Mesenchymal stem cell (in vitro differentiated cells and primary cell): ENCODE measurements at regions not wholly inside any gene's neighbourhood (a gene's known extent, or its start where the extent isn't known, plus 50 kb on each side); places are given as distances from the start of the nearest gene placed in this dataset.
A peak's percentile ranks its signal among the peaks of the same experiment; 100 is the strongest.

Experiments used
- DNase-seq: peaks from one replicate; pipeline ENCODE4 v3.0.0-alpha.2; 2013
- H2AFZ ChIP-seq: one replicate; pipeline ENCODE4 v1.6.1; 2013; ENCODE audit warnings: low read depth, mild to moderate bottlenecking, control low read depth, inconsistent platforms, low read length, moderate library complexity
- H2AK5ac ChIP-seq: 2 replicates; pipeline ENCODE4 v1.6.1; 2013; ENCODE audit warnings: low read length, moderate library complexity, mild to moderate bottlenecking, inconsistent platforms; ENCODE audit not compliant: severe bottlenecking
- H2BK120ac ChIP-seq: one replicate; pipeline ENCODE4 v1.6.1; 2013; ENCODE audit warnings: low read depth, mild to moderate bottlenecking, inconsistent platforms, low read length, moderate library complexity
- H2BK12ac ChIP-seq, 2 experiments: one replicate each; pipeline ENCODE4 v1.6.1; 2013; ENCODE audit warnings: inconsistent platforms in 2 of 2, low read length in 2 of 2, mild to moderate bottlenecking in 2 of 2, moderate library complexity in 2 of 2, control low read depth in 1 of 2
- H2BK15ac ChIP-seq: one replicate; pipeline ENCODE4 v1.6.1; 2013; ENCODE audit warnings: mild to moderate bottlenecking, low read depth, inconsistent platforms; ENCODE audit not compliant: poor library complexity, severe bottlenecking
- H2BK5ac ChIP-seq: 2 replicates; pipeline ENCODE4 v1.6.1; 2013; ENCODE audit warnings: low read depth, mild to moderate bottlenecking, low read length, control low read depth, inconsistent platforms; ENCODE audit not compliant: poor library complexity, severe bottlenecking
- H3K14ac ChIP-seq, 2 experiments: one replicate each; pipeline ENCODE4 v1.6.1; 2013; ENCODE audit warnings: inconsistent platforms in 2 of 2, low read length in 2 of 2, control low read depth in 1 of 2, mild to moderate bottlenecking in 1 of 2, moderate library complexity in 1 of 2
- H3K18ac ChIP-seq, 2 experiments: one replicate each; pipeline ENCODE4 v1.6.1; 2013; ENCODE audit warnings: inconsistent platforms in 2 of 2, low read length in 2 of 2, control low read depth in 1 of 2, low read depth in 1 of 2, mild to moderate bottlenecking in 1 of 2
- H3K23ac ChIP-seq, 2 experiments: one replicate each; pipeline ENCODE4 v1.6.1; 2013; ENCODE audit warnings: inconsistent platforms in 2 of 2, low read length in 2 of 2, mild to moderate bottlenecking in 2 of 2, moderate library complexity in 2 of 2, control low read depth in 1 of 2
- H3K27ac ChIP-seq: 2 replicates; pipeline ENCODE4 v1.5.1; 2013; ENCODE audit warnings: mild to moderate bottlenecking, moderate library complexity, low read length, control low read depth, inconsistent platforms; ENCODE audit not compliant: poor library complexity, severe bottlenecking
- H3K27me3 ChIP-seq, 2 experiments: 2 replicates each; pipeline versions ENCODE4 v1.6.1 to v1.7.0; 2013; ENCODE audit warnings: low read length in 2 of 2, mild to moderate bottlenecking in 2 of 2, moderate library complexity in 2 of 2, control low read depth in 1 of 2, inconsistent platforms in 1 of 2; ENCODE audit not compliant: control insufficient read depth in 1 of 2, insufficient read depth in 1 of 2
- H3K36me3 ChIP-seq, 2 experiments: 2 replicates each; pipeline versions ENCODE4 v1.6.1 to v1.7.0; 2013; ENCODE audit warnings: low read length in 2 of 2, control low read depth in 1 of 2, inconsistent platforms in 1 of 2, low read depth in 1 of 2, mild to moderate bottlenecking in 1 of 2; ENCODE audit not compliant: insufficient read depth in 2 of 2, control insufficient read depth in 1 of 2
- H3K4ac ChIP-seq, 2 experiments: one replicate each; pipeline ENCODE4 v1.6.1; 2013; ENCODE audit warnings: inconsistent platforms in 2 of 2, low read length in 2 of 2, mild to moderate bottlenecking in 2 of 2, moderate library complexity in 2 of 2, control low read depth in 1 of 2, low read depth in 1 of 2
- H3K4me1 ChIP-seq: 2 replicates; pipeline ENCODE4 v1.6.1; 2013; ENCODE audit warnings: low read depth, low read length, control low read depth; ENCODE audit not compliant: control insufficient read depth, insufficient read depth
- H3K4me2 ChIP-seq: 2 replicates; pipeline ENCODE4 v1.6.1; 2013; ENCODE audit warnings: low read length, mild to moderate bottlenecking, inconsistent platforms; ENCODE audit not compliant: poor library complexity, severe bottlenecking
- H3K4me3 ChIP-seq, 2 experiments: 2 replicates each; pipeline versions ENCODE4 v1.5.1 to v1.7.0; 2013; ENCODE audit warnings: low read length in 2 of 2, mild to moderate bottlenecking in 2 of 2, control low read depth in 1 of 2, low read depth in 1 of 2; ENCODE audit not compliant: insufficient read depth in 1 of 2
- H3K79me1 ChIP-seq: replicated peaks from 2 replicates; pipeline ENCODE4 v1.6.1; 2013; ENCODE audit warnings: mild to moderate bottlenecking, control low read depth, low read length, inconsistent platforms; ENCODE audit not compliant: poor library complexity, severe bottlenecking
- H3K9ac ChIP-seq: 2 replicates; pipeline ENCODE4 v1.7.0; 2013; ENCODE audit warnings: mild to moderate bottlenecking, low read length, moderate library complexity
- H3K9me3 ChIP-seq: 2 replicates; pipeline ENCODE4 v1.7.0; 2013; ENCODE audit warnings: mild to moderate bottlenecking, low read length; ENCODE audit not compliant: control insufficient read depth
- H4K8ac ChIP-seq: one replicate; pipeline ENCODE4 v1.6.1; 2013; ENCODE audit warnings: inconsistent platforms, mild to moderate bottlenecking, low read length, moderate library complexity
- H4K91ac ChIP-seq: one replicate; pipeline ENCODE4 v1.6.1; 2013; ENCODE audit warnings: mild to moderate bottlenecking, low read length, inconsistent platforms
- WGBS: methylation state at CpG from one replicate; pipeline ENCODE4 v1.1.7; 2013; ENCODE audit warnings: mixed read lengths; 5-methylcytosine and 5-hydroxymethylcytosine counted together

DNA sequence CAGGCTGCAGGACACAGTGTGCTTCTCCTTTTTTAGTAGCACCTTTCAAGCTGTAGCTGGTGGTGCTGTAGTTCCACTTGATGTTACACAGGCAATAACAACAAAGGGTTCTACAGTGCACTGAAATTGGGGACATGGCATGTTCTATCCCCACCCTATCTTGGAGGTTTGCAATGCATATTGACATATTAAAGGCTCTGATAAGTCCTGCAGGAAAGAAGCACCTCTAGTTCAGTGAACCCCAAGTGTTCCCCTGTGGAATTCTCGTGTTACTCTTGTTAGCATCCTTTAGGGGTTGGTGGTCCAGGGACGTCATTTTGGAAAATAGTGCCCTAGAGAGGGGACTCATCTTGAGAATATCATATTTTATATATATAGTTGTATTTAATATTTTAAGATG is 337.6 kb downstream of the DHX35 start:
- Histone ChIP-seq H2BK5ac (no peak overlapping the region), H4K91ac (no peak overlapping the region), H2AFZ (no peak overlapping the region), H2BK120ac (no peak overlapping the region), H3K18ac (no peak overlapping the region), H3K9me3 (no peaks in the 10 kb centered on the region), H3K4me3 (no peak overlapping the region), H2AK5ac (no peak overlapping the region), H3K23ac (no peak overlapping the region), H3K79me1 (no peaks in the 10 kb centered on the region), H2BK12ac (no peak overlapping the region), H3K9ac (no peak overlapping the region), H3K36me3 (no peaks in the 10 kb centered on the region), H3K14ac (no peak overlapping the region), H2BK15ac (no peak overlapping the region), H3K27ac (no peak overlapping the region), H3K4me2 (no peak overlapping the region), H3K4me1 (no peaks in the 10 kb centered on the region), H4K8ac (no peak overlapping the region), H3K4ac (no peak overlapping the region), H3K27me3 (no peaks in the 10 kb centered on the region)
- no peak for DNase-seq
- 63% methylated on average over 1 of the region's 2 CpGs for WGBS

DNA sequence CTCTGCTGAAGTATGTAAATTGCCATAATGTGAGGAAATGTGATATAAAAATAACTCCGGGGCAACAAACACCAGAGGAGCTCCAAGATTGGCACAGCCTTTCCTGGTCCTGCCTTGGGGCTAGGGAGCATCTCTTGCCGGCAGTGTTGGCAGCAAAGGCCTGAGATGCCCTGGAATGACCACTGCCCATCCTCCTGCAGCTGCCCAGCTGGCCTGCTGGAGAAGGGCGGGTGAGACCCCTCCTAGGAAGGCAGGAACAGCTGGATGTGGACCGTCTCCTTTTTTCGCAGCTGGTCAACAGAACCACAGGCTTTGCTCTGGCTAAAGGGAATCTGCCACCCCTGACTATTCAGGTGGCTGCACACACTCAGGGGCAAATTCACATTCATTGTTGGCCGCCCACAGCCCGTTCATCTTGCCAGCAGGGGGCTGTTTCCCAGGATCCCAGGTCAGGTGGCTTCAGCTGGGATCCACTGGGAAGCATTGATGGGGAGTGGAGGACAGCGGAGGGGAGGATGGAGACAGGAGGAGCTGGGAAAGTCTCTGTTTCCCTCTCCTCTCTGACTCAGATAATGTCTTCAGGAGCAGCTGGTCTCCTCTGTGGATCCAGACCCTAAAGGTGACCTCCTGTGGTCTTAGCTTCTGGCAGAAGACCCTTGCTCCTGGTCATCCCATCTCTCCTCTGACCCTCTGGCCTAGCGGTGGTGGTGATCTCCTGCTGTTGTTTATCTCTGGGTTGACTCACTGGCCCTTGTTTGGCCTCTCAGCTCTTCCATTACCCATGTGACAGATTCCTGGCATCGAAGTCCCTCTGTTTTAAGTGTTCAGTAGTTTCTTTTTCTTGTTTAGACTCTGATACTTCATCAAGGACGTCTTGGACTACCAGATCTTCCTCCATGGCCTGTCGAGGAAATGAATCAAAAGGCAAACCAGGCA is 336.7 kb downstream of the DHX35 start:
- Histone ChIP-seq H2AFZ (no peak overlapping the region), H2BK15ac (no peak overlapping the region), H3K4ac (no peak overlapping the region), H3K4me1 (no peaks in the 10 kb centered on the region), H3K27ac (no peak overlapping the region), H3K9me3 (no peaks in the 10 kb centered on the region), H4K8ac (no peak overlapping the region), H2BK12ac (no peak overlapping the region), H3K4me3 (no peak overlapping the region), H3K18ac (no peak overlapping the region), H3K4me2 (no peak overlapping the region), H3K9ac (no peak overlapping the region), H3K36me3 (no peaks in the 10 kb centered on the region), H2BK5ac (no peak overlapping the region), H3K14ac (no peak overlapping the region), H4K91ac (no peak overlapping the region), H3K79me1 (no peaks in the 10 kb centered on the region), H2AK5ac (no peak overlapping the region), H2BK120ac (no peak overlapping the region), H3K23ac (no peak overlapping the region), H3K27me3 (no peaks in the 10 kb centered on the region)
- no peak for DNase-seq
- 53% methylated on average over 11 of the region's 12 CpGs for WGBS

DNA sequence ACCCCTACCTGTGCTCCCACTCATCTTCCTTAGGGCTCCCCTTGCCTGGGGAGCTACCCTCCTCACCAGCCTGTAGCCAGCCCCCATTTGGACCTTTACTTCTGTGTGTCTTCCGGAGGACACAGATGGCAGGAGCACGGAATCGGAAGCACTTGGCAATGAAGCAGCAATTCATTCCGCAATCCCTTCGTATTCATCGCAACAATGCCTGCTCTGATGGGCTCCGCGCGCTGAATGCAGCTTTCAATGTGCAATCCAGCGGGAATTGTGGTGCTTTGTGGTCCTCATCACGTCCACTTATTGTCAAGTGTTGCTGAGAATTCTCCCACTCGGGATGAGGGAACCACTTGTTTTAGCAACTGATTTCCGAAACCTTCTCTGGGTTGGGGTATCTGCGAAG is 336.0 kb downstream of the DHX35 start:
- Histone ChIP-seq H3K4me3 (no peak overlapping the region), H2BK5ac (no peak overlapping the region), H2AFZ (no peak overlapping the region), H2BK120ac (no peak overlapping the region), H3K4ac (no peak overlapping the region), H4K8ac (no peak overlapping the region), H3K9me3 (no peaks in the 10 kb centered on the region), H3K9ac (no peak overlapping the region), H3K18ac (no peak overlapping the region), H3K27me3 (no peaks in the 10 kb centered on the region), H2AK5ac (no peak overlapping the region), H4K91ac (peak overlapping the region; percentile 41), H2BK15ac (no peak overlapping the region), H3K23ac (no peak overlapping the region), H3K36me3 (no peaks in the 10 kb centered on the region), H3K79me1 (no peaks in the 10 kb centered on the region), H2BK12ac (no peak overlapping the region), H3K4me1 (no peaks in the 10 kb centered on the region), H3K4me2 (no peak overlapping the region), H3K14ac (no peak overlapping the region), H3K27ac (no peak overlapping the region)
- no peak for DNase-seq
- WGBS: 81% methylated on average over 14 of the region's 14 CpGs

DNA sequence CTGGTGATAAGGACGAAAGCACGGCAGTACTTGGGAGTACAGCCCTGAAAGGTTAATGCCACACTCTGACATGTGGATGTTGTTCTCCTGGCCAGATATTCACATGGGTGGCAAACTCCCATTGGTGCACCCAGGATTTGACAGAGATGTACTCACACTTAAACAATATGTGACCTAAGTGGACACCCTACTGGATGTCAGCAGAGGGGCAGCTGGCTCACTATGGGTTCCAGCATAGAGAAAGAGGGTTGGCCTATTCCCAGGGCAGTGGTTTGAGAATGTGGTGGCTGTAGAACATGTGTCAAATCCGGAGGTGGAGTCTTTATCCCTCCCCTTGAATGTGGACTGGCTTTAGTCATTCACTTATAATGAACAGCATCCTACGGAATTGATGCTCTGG is 333.2 kb downstream of the DHX35 start:
- no peak overlapping the region for H2BK12ac ChIP-seq
- H2AK5ac ChIP-seq: no peak overlapping the region
- no peak overlapping the region for H2AFZ ChIP-seq
- no peak overlapping the region for H4K8ac ChIP-seq
- no peaks in the 10 kb centered on the region for H3K36me3 ChIP-seq
- H3K27me3 ChIP-seq: no peaks in the 10 kb centered on the region
- H3K9ac ChIP-seq: no peak overlapping the region
- no peak overlapping the region for H2BK5ac ChIP-seq
- no peak overlapping the region for H2BK120ac ChIP-seq
- H3K4ac ChIP-seq: no peak overlapping the region
- H3K18ac ChIP-seq: no peak overlapping the region
- DNase-seq: no peak
- no peak overlapping the region for H3K23ac ChIP-seq
- no peak overlapping the region for H3K27ac ChIP-seq
- no peak overlapping the region for H3K4me2 ChIP-seq
- no peaks in the 10 kb centered on the region for H3K9me3 ChIP-seq
- WGBS: 61% methylated on average over 4 of the region's 4 CpGs
- no peaks in the 10 kb centered on the region for H3K79me1 ChIP-seq
- no peak overlapping the region for H3K4me3 ChIP-seq
- H2BK15ac ChIP-seq: no peak overlapping the region
- H3K4me1 ChIP-seq: no peaks in the 10 kb centered on the region
- H4K91ac ChIP-seq: no peak overlapping the region
- no peak overlapping the region for H3K14ac ChIP-seq
